B cell (primary cell): ENCODE measurements at regions not wholly inside any gene's neighbourhood (a gene's known extent, or its start where the extent isn't known, plus 50 kb on each side); places are given as distances from the start of the nearest gene placed in this dataset.

Experiments
- ATAC-seq: fragments of 200-7000 bp; cut with Tn5 transposase; one replicate; pipeline ENCODE4 v1.10.0; 2021; ENCODE audit warnings: low read depth, mild to moderate bottlenecking, moderate number of reproducible peaks, moderate library complexity
- CTCF ChIA-PET: fragments of 350-600 bp; sonication (Branson Sonifier 250); formaldehyde crosslinking; loops from one replicate; lab custom pipeline; 2021; ENCODE audit warnings: antibody characterized with exemption, inconsistent platforms; lab: Charles Lee
- POLR2A ChIA-PET: fragments of 350-600 bp; sonication (Branson Sonifier 250); formaldehyde crosslinking; loops from one replicate; lab custom pipeline; 2021; ENCODE audit warnings: antibody characterized with exemption; lab: Charles Lee
- DNase-seq: peaks from one replicate; pipeline ENCODE4 v3.0.0; 2013
- H2AFZ ChIP-seq: 2 replicates; pipeline ENCODE4 v1.6.1; 2012; ENCODE audit warnings: mild to moderate bottlenecking, low read depth, low read length; ENCODE audit not compliant: insufficient read depth, poor library complexity, severe bottlenecking
- H3K27ac ChIP-seq, 2 donors: 1 replicate in 1 of 2; 2 replicates in 1 of 2; pipeline ENCODE4 v1.5.1; 2012 to 2013; ENCODE audit warnings: low read length in 2 of 2, mild to moderate bottlenecking in 2 of 2, moderate library complexity in 1 of 2
- H3K27me3 ChIP-seq, 4 experiments: fragments of 200-600 bp in 1 of 4; sonication (generic) in 1 of 4; replicated peaks in 1 of 4; 1 replicate in 2 of 4; 2 replicates in 2 of 4; pipeline versions ENCODE4 v1.6.1 to v1.7.0; 2013 to 2016; ENCODE audit warnings: low read length in 3 of 4, mild to moderate bottlenecking in 2 of 4, mixed read lengths in 1 of 4, moderate library complexity in 1 of 4; ENCODE audit not compliant: insufficient read depth in 4 of 4, control insufficient read depth in 3 of 4; ENCODE audit errors: control extremely low read depth in 1 of 4
- H3K36me3 ChIP-seq, 2 experiments: replicated peaks in 1 of 2; 1 replicate in 1 of 2; 2 replicates in 1 of 2; pipeline versions ENCODE4 v1.6.1 to v1.7.1; 2013; ENCODE audit warnings: low read length in 1 of 2; ENCODE audit not compliant: insufficient read depth in 2 of 2, control insufficient read depth in 1 of 2; ENCODE audit errors: control extremely low read depth in 1 of 2, extremely low read depth in 1 of 2
- H3K4me1 ChIP-seq, 2 donors: fragments of 200-600 bp in 1 of 2; sonication (generic) in 1 of 2; 1 replicate in 1 of 2; 2 replicates in 1 of 2; pipeline versions ENCODE4 v1.5.1 to v1.6.1; 2013 to 2017; ENCODE audit warnings: low read length in 2 of 2; ENCODE audit not compliant: control insufficient read depth in 2 of 2, insufficient read depth in 2 of 2
- H3K4me2 ChIP-seq: replicated peaks from 2 replicates; pipeline ENCODE3; 2012; ENCODE audit warnings: mild to moderate bottlenecking, low read depth, low read length; ENCODE audit not compliant: poor library complexity, severe bottlenecking
- H3K4me3 ChIP-seq, 5 experiments: fragments of 200-600 bp in 1 of 5; sonication (generic) in 1 of 5; 1 replicate in 3 of 5; 2 replicates in 2 of 5; pipeline versions ENCODE4 v1.5.1 to v1.7.0; 2011 to 2016; ENCODE audit warnings: low read length in 4 of 5, mild to moderate bottlenecking in 4 of 5, low read depth in 2 of 5, control low read depth in 1 of 5, moderate library complexity in 1 of 5; ENCODE audit not compliant: insufficient read depth in 1 of 5; ENCODE audit errors: control extremely low read depth in 1 of 5, extremely low read depth in 1 of 5
- H3K79me2 ChIP-seq: fragments of 200-600 bp; sonication (generic); one replicate; pipeline ENCODE4 v1.6.0; 2016; ENCODE audit warnings: low read length; ENCODE audit not compliant: control insufficient read depth, insufficient read depth
- H3K9ac ChIP-seq: fragments of 200-600 bp; sonication (generic); 2 replicates; pipeline ENCODE4 v1.6.1; 2017; ENCODE audit warnings: mild to moderate bottlenecking, low read length, moderate library complexity
- H3K9me3 ChIP-seq, 3 donors: one replicate each; pipeline versions ENCODE4 v1.6.1 to v1.7.1; 2013; ENCODE audit warnings: low read length in 2 of 3; ENCODE audit not compliant: control insufficient read depth in 2 of 3, insufficient read depth in 1 of 3; ENCODE audit errors: control extremely low read depth in 1 of 3
- H4K20me1 ChIP-seq: 2 replicates; pipeline ENCODE4 v1.6.0; 2012; ENCODE audit warnings: mild to moderate bottlenecking, low read length; ENCODE audit not compliant: insufficient read depth, control insufficient read depth, poor library complexity, severe bottlenecking
- H3K27ac Mint-ChIP-seq: one replicate; pipeline ENCODE4 v1.8.0; 2021; ENCODE audit warnings: mixed read lengths
- H3K27me3 Mint-ChIP-seq: one replicate; pipeline ENCODE4 v1.8.0; 2021; ENCODE audit warnings: mixed read lengths
- H3K4me1 Mint-ChIP-seq: one replicate; pipeline ENCODE4 v1.8.0; 2021; ENCODE audit warnings: mixed read lengths
- H3K4me3 Mint-ChIP-seq: one replicate; pipeline ENCODE4 v1.8.0; 2021; ENCODE audit warnings: mixed read lengths
- H3K9me3 Mint-ChIP-seq: one replicate; pipeline ENCODE4 v1.8.0; 2022; ENCODE audit warnings: mixed read lengths; ENCODE audit not compliant: insufficient read depth
- CTCF ChIP-seq: fragments of 200-600 bp; IDR thresholded peaks from one replicate; pipeline ENCODE4 v1.8.0; 2022; ENCODE audit warnings: antibody characterized with exemption, mild to moderate bottlenecking
- EZH2 ChIP-seq: IDR thresholded peaks from 2 replicates; pipeline ENCODE4 v1.6.1; 2012; ENCODE audit warnings: borderline replicate concordance, low read depth, mild to moderate bottlenecking, moderate library complexity, low read length; ENCODE audit not compliant: insufficient read depth, poor library complexity, severe bottlenecking
- WGBS: methylation state at CpG from one replicate; pipeline ENCODE4 v1.1.5; 2013; ENCODE audit warnings: missing lambda C conversion rate; ENCODE audit not compliant: insufficient coverage; 5-methylcytosine and 5-hydroxymethylcytosine counted together
- intact Hi-C: fragments of 100-400 bp; cut with micrococcal nuclease; formaldehyde crosslinking; loops from one replicate; pipeline ENCODE4 v1.10.0; 2022

- Histone ChIP-seq H4K20me1 (no peaks in the 10 kb centered on the region), H3K4me2 (no peak overlapping the region), H3K36me3 (no peaks in the 10 kb centered on the region), H3K79me2 (no peaks in the 10 kb centered on the region), H3K27me3 (no peaks in the 10 kb centered on the region), H3K4me3 (no peak overlapping the region), H3K27ac (no peak overlapping the region), H3K4me1 (no peaks in the 10 kb centered on the region), H3K9me3 (no peaks in the 10 kb centered on the region), H2AFZ (no peak overlapping the region), H3K9ac (no peak overlapping the region)
- no CpG with 5 or more reads among the region's 3 CpGs for WGBS
- Mint-ChIP-seq H3K27me3 (peaks cover 35% of the 10 kb centered on the region), H3K9me3 (no peaks in the 10 kb centered on the region), H3K4me1 (peaks cover 2% of the 10 kb centered on the region), H3K27ac (no peak overlapping the region), H3K4me3 (no peak overlapping the region)
- intact Hi-C loops, result no loop called here
- DNase-seq (no peak), ATAC-seq (no peak)
- ChIA-PET CTCF (no interaction called here), POLR2A (no interaction called here)
- TF ChIP-seq EZH2, result no peak
- TF ChIP-seq CTCF, result no peak
Measured at GRCh38 chr6:3557336-3557735, 100.5 kb upstream of the SLC22A23 start.

GRCh38 chr6:3553254-3553653 is 96.4 kb upstream of the SLC22A23 start:
- H3K4me3 ChIP-seq, result no peak overlapping the region
- H3K9me3 ChIP-seq, result peaks cover 0 to 4% (median 3%) of the 10 kb centered on the region in 3 donors
- no peaks in the 10 kb centered on the region for H3K27me3 ChIP-seq
- H3K4me2 ChIP-seq, result no peak overlapping the region
- H3K36me3 ChIP-seq, result no peaks in the 10 kb centered on the region
- no peak overlapping the region for H3K4me3 Mint-ChIP-seq
- no peak overlapping the region for H2AFZ ChIP-seq
- DNase-seq (no peak), ATAC-seq (no peak)
- H3K9me3 Mint-ChIP-seq, result no peaks in the 10 kb centered on the region
- ChIA-PET POLR2A (no interaction called here), CTCF (no interaction called here)
- no peak overlapping the region for H3K27ac Mint-ChIP-seq
- no peaks in the 10 kb centered on the region for H3K4me1 Mint-ChIP-seq
- H3K79me2 ChIP-seq, result no peaks in the 10 kb centered on the region
- no peak overlapping the region for H3K9ac ChIP-seq
- TF ChIP-seq CTCF (no peak), EZH2 (no peak)
- H3K27me3 Mint-ChIP-seq, result peaks cover 32% of the 10 kb centered on the region
- intact Hi-C loops, result no loop called here
- H4K20me1 ChIP-seq, result no peaks in the 10 kb centered on the region
- no peak overlapping the region for H3K27ac ChIP-seq
- H3K4me1 ChIP-seq, result no peaks in the 10 kb centered on the region
